Head of caudate nucleus (tissue), 42 donors: ENCODE measurements at regions not wholly inside any gene's neighbourhood (a gene's known extent, or its start where the extent isn't known, plus 50 kb on each side); places are given as distances from the start of the nearest gene placed in this dataset.
"Not testable (repeated sequence)": the region's sequence is repeated elsewhere in the genome, so short reads cannot be mapped to it uniquely, and the experiment has no call there.

Experiments
- DNase-seq, 42 donors: peaks; one replicate each; pipeline versions ENCODE4 v3.0.0 to v3.0.0-alpha.2; 2020 to 2021; ENCODE audit warnings: mixed read lengths in 7 of 42
- intact Hi-C: fragments of 100-400 bp; cut with DNase I; formaldehyde crosslinking; loops from one replicate; pipeline ENCODE4 v1.15.0; 2022

DNA sequence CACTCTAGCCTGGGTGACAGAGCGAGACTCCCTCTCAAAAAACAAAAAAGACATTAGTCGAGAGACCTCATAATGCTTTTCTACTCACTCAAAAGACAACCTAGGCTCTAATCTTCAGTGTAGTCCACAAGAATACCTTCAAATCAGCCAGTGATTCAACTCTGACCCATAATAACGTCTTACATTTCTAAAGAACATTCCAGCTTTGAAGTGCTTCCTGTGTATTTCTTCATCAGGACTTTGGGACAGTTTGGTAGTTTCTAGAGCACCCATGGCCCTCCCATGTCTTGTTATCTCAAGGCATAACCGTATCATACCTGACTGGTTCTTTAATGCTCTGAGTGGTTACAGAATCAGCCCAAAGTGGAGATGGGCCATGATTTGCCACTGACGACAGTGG is 221.3 kb downstream of the SKIDA1 start:
- intact Hi-C loops, result no loop called here
- DNase-seq, result no peak

DNA sequence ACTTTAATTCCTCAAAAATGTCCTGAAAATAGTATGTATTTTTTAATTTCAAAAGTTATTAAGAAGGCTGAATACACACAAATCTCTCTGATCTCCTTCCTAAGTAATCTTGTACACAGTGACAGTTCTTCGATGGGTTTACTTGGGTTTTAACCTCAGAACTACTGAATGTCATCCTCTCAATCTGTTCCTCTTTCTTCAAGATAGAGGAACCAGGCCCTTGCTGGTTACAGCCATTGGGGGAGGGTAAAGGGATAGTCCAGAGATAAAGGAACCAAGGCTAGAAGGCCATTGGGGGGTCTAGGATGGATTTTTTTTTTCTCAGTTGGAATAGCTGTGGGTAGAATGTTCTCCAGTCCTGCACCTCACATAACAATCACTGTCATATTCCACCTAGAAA is 224.9 kb downstream of the SKIDA1 start:
- intact Hi-C loops, result no loop called here
- peak in 1 of 42 donors; percentile 3 for DNase-seq

DNA sequence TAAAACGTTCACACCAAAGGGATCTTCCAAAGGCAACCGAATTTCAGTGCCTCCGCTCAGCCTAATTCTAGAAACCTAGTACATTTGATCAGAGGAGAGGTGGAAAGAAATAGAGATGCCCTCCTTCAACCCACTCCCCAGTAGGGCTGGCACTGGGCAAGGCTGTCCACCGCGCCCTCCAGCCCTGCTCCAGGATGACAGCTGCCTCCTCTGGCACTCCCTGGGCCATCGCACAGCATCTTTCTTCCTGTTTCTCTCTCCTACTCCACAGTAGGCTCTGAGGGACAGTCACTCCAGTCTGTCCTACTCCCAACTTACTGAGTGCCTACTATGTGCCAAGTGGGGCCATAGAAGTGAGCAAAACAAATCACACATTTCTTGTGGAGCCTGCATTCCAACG is 226.2 kb downstream of the SKIDA1 start:
- intact Hi-C loops, result no loop called here
- DNase-seq, result no peak

DNA sequence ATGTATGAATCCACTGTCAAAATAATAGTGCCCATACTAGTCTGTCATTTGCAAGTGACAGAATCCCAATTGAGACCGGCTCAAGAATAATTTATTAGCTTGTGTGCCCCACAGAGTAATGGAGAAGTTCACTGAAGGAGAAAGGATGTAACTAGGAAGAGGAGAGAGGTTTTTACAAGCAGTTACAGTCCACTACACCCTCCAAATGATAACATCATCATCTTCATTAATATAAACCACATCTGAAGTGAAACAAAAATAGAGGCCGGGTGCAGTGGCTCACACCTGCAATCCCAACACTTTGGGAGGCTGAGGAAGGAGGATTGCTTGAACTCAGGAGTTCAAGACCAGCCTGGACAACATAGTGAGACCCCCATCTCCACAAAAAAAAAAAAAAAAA is 226.8 kb downstream of the SKIDA1 start:
- intact Hi-C loops, result no loop called here
- DNase-seq, result no peak

DNA sequence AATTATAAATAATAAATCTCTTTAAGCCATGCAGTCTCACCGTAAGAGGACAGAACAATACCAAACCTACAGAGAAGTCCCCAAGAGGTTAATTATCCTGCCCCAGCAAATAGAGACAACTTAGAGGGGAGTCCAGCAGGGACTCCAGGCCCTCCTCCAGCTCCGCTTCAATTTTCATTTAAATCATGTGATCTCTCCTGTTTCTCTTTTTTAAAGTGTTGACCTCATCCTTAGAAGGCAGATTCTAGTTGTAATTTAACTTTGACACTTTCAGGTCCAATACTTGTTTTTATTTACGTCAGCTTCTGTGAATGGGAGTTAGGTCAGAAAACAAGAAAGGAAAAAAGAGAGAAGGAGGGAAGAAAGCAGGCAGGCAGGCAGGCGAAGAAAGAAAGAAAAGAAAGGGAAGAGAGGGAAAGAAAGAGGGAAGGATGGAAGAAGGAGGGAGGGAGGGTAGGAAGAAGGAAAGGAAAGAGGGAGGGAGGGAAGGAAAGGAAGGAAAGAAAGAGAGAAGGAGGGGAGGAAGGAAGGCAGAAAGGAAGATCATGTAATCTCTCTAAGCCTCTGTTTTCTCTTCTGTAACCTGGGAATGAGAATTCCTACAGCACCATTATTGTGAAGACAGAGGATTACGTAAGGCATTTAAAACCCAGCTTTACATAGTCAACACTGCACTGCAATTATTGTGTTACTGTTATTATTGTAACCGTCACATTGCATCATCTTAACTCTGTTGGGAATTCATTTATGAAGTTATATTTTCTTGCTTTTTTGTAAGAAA is 227.7 kb downstream of the SKIDA1 start:
- intact Hi-C loops, result no loop called here
- DNase-seq, result no peak

DNA sequence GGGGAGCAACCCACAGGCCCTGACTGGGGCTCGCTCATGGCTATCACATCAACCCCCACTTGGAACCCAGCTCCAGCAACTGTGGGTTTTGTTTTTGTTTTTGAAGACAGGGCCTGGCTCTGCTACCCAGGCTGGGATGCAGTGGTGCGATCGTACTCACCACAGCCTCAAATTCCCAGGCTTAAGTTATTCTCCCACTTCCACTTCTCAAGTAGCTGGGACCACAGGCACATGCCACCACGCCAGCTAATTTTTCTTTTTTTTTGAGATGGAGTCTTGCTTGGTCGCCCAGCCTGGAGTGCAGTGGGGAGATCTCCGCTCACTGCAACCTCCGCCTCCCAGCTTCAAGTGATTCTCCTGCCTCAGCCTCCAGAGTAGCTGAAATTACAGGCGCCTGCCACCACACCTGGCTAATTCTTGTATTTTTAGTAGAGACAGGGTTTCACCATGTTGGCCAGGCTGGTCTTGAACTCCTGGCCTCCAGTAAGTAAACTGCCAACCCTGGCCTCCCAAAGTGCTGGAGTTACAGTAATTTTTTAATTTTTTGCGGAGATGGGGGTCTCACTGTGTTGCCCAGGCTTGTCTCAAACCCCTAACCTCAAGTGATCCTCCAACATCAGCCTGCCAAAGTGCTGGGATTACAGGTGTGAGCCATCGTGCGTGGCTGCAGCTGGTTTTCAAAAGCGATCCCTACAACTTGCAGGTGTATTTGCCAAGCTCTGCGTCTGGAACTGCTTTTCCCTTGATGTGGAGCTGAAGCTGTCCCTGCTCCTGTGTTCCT is 228.7 kb downstream of the SKIDA1 start:
- no peak for DNase-seq
- intact Hi-C loops, result no loop called here

DNA sequence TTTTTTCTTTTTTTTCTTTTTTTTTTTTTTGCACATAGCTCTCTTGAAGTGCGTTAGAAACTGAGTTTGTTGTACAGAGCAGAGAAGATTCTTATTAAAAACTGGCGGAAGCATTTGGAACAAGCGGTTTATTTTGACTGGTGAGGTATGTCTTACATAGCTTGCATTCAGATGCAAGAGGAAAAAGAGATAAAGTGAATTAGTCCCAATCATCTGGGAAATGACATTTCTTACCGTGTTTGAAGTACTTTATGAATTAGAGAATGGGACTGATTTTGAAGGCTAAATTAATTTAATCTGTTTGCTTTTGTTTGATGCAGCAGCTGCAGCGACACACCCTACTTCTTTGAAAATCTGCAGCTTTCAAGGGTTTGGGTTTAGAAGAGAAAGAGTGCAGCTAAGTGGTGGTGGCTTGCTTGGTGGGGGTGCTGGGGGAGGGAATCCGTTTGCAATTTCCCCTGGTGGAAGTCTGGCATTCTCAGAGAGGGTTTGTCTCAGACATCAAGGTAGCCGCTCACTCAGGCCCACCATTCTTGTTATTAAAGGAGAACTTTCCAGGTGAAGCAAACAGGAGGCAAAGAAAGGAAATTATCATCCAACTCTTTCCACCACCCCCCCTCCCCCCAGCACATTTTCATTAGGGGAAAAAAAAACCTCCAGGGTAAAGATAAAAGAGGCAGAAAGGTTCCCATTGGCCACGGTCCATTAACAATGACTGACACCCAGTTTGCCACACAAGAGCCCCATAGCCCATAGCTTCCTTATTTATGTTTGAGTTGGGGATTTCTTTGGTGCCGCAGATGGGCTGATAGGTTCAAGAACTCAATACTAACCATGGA is 231.7 kb downstream of the SKIDA1 start:
- intact Hi-C loops, result no loop called here
- no peak for DNase-seq

DNA sequence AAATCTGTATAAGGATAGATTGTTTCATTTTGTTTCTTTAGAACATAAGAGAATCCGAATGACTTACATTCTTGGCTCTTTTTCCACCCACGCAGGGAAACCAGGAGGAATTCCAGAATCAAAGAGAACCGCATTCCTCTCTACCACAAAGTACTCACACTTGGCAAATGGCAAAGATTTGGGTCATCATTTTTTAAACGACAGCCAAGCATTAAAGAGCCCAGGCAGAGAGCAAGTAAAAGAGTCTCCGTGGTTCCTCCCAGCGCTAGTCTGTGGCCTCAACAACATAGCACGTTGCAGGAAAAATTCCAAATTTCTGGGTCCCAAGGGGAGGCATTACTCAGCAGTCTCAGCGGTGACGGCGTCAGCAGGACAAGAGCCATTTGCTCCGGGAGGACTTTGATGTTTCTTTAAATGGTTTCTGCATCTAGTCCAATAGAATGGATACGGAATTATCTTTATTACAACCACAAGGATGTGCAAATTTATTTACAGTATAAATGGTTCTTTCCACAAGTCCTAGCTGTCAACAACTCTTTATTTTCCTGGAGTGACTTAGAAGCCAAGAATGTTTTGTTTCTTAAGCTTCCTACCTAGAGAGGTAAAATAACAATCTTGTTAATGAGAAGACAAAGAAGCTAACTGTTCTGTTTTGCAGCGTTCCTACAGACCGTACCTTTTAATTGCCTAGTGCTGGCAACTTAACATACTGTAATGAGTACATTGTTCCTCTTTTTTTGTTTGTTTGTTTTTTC is 232.5 kb downstream of the SKIDA1 start:
- peak in 17 of 42 donors; percentile 4 to 55 (median 20) for DNase-seq
- intact Hi-C loops, result no loop called here

DNA sequence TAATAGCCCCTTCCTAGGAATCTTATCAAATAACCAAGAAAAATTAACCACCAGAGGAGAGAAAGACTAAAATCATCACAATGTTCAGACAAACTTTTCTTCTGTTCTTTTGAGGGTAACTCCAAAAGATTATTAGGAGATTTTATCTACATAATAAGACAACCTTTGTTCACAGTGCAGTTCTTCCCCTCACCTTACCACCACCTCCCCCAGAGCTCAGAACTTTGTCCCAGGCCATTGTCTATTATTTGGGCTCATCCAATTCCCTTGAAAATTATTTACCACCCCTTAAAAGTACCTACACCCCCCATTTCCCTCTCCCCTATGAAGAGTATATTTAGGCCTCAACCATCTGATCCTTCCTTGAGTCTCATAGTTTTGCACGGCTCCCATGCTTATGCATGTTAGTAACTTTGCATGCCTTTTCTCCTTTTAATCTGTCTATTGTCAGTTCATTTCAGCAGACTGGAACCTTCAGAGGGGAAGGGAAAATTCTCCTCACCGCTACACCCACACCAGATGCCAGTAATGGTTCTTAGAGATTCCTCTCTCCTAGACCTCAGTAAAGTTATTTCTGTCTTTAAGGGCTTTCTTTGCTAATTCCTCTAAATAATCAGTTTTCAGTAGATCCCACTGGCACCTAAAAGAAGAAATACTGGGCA is 234.9 kb downstream of the SKIDA1 start:
- no peak for DNase-seq
- intact Hi-C loops, result no loop called here

DNA sequence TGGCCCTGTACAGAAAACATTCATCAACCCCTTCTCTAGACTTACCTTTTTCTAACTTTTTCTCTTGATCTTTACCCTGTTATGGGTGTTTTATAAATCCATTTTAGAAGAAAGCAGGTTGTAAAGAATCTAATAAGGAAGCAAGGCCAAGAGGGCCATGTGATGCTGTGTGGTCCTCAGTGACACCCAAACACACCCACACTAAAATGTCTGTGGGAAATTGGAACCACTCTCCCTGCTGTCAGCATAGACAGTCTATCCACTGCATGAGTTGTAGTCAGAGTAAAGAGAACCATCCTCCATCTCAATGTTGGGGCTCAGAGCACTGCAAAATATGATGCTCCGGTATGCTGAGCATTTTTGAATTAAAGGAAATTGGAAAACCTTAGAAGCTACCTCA is 235.5 kb downstream of the SKIDA1 start:
- DNase-seq, result no peak
- intact Hi-C loops, result no loop called here

DNA sequence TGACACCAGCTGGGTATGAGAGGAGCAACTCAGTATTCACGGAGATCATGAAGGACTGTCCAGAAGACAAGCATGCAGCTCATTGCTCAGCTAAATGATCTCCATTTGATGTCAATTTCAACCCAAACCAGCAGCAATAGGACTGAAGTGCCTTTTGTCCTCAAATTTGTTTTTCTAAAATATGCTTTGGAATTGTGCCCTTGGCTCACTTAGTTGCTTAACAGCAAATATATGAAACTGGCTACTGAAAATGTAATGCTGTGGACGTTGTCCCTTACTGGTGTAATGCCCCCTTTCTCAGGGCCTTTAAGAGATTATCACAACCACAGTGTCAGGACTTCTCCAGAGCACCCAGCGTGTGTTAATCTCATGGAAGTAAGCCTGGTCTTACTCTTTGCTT is 236.2 kb downstream of the SKIDA1 start:
- intact Hi-C loops, result no loop called here
- no peak for DNase-seq

DNA sequence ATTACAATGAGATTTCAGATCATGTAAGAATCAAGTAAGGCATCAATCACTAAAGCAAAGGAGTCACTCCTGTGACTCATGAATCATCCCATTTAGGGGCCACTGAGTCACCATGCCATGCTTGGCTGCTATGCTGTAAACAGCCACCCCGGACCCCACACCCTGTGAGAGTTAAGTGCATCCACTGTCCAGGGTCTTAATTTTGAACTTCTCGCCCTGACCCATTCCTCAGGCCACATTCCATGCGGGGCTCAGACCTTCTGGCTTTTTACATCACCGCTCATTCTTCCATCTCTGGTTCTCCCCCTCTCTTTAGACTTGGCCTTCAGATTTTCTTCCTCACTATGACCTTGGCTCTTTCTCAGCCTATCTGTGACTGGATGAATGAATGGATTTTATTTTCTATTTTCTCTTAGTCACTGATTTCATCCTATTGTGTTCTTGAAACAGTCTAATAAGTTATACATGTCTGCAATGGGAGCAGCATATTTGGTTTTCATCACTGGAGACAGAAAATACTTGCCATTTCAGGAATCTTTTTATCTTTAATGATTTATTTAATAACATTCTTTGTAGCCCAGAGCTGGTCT is 239.6 kb downstream of the SKIDA1 start:
- no peak for DNase-seq
- intact Hi-C loops, result no loop called here

DNA sequence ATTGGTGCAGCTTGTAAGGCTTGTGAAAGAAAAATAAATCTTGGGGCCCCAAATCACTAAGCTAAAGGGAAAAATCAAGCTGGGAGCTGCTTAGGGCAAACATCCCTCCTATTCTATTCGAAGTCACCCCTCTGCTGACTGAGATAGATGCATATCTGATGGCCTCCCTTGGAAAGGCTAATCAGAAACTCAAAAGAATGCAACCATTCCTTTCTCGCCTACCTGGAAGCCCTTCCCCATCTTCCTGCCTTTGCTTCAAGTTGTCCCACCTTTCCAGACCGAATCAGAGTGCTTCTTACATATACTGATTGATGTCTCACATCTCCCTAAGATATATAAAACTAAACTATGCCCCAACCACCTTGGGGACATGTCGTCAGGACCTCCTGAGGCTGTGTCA is 240.3 kb downstream of the SKIDA1 start:
- DNase-seq, result no peak
- intact Hi-C loops, result no loop called here

DNA sequence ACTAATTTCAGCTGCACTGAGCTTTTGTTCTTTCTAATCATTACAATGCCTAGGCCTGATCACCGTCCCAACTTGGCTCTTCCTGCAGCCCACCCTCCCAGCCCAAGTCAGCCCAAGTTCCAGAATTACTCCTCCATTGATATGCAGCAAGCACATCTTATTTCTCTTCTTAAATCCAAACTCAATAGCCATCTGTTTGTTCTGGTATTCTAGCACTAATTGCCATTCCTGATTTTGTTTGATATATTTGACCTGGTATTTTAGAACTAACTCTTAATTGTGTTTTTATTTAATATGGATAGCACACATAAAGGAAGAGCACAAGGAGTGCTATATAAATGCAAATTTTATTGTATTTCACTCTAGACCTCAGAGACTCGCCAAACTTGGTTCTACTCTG is 241.2 kb downstream of the SKIDA1 start:
- DNase-seq, result no peak
- intact Hi-C loops, result no loop called here

DNA sequence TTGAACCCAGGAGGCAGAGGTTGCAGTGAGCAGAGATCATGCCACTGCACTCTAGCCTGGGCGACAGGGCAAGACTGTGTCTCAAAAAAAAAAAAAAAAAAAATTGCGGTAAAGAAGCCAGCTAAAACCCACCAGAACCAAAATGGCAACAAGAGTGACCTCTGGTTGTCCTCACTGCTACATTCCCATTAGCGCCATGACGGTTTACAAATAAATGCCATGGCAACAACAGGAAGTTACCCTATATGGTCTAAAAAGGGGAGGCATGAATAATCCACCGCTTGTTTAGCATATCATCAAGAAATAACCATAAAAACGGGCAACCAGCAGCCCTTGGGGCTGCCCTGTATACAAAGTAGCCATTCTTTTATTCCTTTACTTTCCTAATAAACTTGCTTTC is 242.4 kb downstream of the SKIDA1 start:
- DNase-seq, intact Hi-C loops: not testable (repeated sequence)

DNA sequence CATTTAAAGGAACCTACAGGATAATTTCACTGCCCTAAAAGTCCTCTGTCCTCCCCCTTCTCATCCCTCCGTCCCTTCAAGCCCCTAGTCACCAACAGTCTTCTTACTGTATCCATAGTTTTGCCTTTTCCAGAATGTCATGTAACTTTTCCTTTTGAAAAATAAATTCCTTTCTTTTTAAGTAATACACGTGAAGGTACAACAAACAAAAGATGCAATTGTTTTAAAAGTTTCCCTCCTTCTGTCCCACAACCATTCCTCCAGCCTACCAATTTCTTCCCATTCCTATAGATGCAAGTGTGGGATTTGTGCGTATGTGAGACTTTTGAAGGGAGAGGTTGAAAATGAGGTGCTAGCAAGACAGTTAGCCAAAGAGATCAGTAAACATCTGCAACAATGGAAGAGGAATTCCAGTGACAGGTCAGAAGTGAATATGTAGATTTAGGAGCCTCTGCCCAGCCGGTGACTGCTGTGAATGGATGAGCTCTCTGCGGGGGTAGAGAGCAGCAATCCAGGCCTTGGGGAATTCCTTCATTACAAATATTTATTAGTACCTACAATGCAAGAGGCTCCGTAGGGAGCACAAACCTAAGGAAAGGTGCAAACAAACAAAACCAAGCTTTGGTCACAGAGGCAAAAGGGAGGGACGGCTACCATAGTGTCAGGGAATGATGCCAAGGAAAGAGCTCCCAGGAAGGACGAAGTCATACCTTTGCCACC is 243.6 kb downstream of the SKIDA1 start:
- intact Hi-C loops, result no loop called here
- no peak for DNase-seq

DNA sequence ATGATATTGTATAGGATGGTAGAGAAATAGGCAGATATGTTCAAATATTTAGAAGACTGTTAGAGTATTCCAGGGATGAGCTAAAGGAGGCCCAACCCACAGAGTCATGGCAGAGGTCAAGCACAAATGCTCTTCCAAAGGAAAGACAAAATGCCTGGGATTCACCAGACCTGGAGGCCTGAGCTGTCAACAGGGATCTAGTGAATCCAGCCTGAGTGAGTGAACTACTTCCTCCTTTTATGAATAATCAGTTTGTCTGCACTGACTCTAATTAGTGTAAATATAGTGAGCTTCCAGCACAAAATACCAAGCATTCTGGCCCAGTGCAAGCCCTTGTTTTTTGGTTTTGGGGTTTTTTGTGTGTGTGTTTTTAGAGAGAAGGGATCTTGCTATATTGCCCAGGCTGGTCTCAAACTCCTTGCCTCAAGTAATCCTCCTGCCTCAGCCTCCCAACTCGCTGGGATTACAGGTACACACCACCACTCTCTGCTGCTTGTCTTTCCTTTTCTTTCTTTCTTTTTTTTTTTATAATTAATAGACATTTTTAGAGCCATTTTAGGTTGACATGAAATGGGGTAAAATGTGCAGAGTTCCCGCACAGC is 244.4 kb downstream of the SKIDA1 start:
- intact Hi-C loops, result no loop called here
- DNase-seq, result no peak
